Adrenal gland (tissue), 5 donors: ENCODE measurements at regions not wholly inside any gene's neighbourhood (a gene's known extent, or its start where the extent isn't known, plus 50 kb on each side); places are given as distances from the start of the nearest gene placed in this dataset.

Source experiments
- POLR2A ChIP-seq, 2 donors: fragments of 450-650 bp; IDR thresholded peaks; one replicate each; pipeline ENCODE4 v1.6.1; 2017; ENCODE audit warnings: antibody characterized with exemption in 2 of 2, mild to moderate bottlenecking in 2 of 2, moderate library complexity in 1 of 2
- TF ChIP-seq, protein P1 (sequence below), 6 experiments: fragments of 450-650 bp in 4 of 6; fragments of 200-600 bp in 2 of 6; sonication (generic) in 1 of 6; IDR thresholded peaks; 1 replicate in 5 of 6; 2 replicates in 1 of 6; pipeline versions ENCODE4 v1.5.1 to v1.8.0; 2016 to 2021; ENCODE audit warnings: antibody characterized with exemption in 6 of 6, mild to moderate bottlenecking in 2 of 6, moderate library complexity in 1 of 6
- donor health status: DM: no; HTN: no; CAD: no.

DNA sequence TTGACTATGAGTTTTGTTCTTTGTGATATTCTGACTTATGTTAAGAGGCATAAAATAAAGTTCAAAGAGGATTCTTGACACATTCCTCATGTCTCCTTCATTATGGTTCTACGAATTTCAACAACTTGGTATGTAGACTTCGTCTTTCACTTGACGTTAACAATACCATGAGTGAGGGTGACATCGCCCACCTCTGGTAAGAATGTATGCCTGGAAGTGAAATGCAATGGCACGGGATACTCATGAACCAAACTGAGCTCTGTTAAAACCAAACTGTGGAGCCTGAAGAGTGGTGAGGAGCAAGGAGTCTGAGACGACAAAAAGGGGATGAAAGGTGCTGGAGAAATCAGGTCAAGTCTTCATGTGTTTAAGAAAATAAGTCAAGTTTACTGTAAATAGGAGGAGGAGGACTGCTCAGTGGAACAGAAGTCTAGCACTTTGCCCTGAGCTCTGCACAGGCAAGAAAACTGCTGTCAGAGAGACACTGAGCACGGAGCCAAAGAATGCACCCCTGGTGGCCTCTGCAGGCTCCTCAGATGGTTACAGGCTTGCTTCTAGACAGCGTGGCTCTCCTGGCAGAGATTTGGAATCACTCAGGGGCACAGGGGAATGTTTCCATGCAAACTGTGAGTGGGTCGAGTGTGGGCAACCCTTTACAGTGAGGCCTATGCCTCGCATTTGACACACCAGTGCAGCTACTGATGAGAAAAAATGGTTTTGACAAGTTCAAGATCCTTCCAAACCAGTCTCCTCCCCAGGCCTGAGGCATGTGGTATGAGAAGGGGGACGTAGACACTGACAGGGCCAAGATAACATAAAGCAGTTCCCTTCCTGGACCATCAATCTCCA lies 470.1 kb downstream of the IRX1 start:
- no peak for TF ChIP-seq POLR2A (IDR thresholded peaks at IDR 0.05)
- TF ChIP-seq, protein P1, sequence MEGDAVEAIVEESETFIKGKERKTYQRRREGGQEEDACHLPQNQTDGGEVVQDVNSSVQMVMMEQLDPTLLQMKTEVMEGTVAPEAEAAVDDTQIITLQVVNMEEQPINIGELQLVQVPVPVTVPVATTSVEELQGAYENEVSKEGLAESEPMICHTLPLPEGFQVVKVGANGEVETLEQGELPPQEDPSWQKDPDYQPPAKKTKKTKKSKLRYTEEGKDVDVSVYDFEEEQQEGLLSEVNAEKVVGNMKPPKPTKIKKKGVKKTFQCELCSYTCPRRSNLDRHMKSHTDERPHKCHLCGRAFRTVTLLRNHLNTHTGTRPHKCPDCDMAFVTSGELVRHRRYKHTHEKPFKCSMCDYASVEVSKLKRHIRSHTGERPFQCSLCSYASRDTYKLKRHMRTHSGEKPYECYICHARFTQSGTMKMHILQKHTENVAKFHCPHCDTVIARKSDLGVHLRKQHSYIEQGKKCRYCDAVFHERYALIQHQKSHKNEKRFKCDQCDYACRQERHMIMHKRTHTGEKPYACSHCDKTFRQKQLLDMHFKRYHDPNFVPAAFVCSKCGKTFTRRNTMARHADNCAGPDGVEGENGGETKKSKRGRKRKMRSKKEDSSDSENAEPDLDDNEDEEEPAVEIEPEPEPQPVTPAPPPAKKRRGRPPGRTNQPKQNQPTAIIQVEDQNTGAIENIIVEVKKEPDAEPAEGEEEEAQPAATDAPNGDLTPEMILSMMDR (IDR thresholded peaks at IDR 0.05): no peak
